ENCODE measurements at regions not wholly inside any gene's neighbourhood (a gene's known extent, or its start where the extent isn't known, plus 50 kb on each side); places are given as distances from the start of the nearest gene placed in this dataset.
A peak's percentile ranks its signal among the peaks of the same experiment; 100 is the strongest.

- DNase-seq (ENCODE audit: extremely low spot score): no peak
- ChIA-PET CTCF (interaction anchor here (0.9 to 1.5 kb wide), 3 partner anchors 58 to 230 kb away, joined by 3 to 4 read pairs (median 3); no protein-coding TSS in a partner anchor), POLR2A (no interaction called here)
- TF ChIP-seq CTCF (IDR thresholded peaks at IDR 0.05; ENCODE audit: control extremely low read depth, extremely low read depth, low read depth, missing control alignments): no peak
Observed at GRCh38 chr4:38409852-38410251, 254.1 kb upstream of the KLF3 start.

- DNase-seq (ENCODE audit: extremely low spot score): peak; percentile 38
- TF ChIP-seq CTCF (IDR thresholded peaks at IDR 0.05; ENCODE audit: control extremely low read depth, extremely low read depth, low read depth, missing control alignments): no peak
- ChIA-PET POLR2A (no interaction called here), CTCF (interaction anchor here (1.2 to 1.6 kb wide), 4 partner anchors 11 to 193 kb away, joined by 3 to 6 read pairs (median 3); no protein-coding TSS in a partner anchor)
Observed at GRCh38 chr4:38411092-38411491, 252.9 kb upstream of the KLF3 start.

- no peak for TF ChIP-seq CTCF (IDR thresholded peaks at IDR 0.05; ENCODE audit: control extremely low read depth, extremely low read depth, low read depth, missing control alignments)
- ChIA-PET POLR2A (no interaction called here), CTCF (interaction anchor here (0.5 to 1.6 kb wide), 3 partner anchors 10 to 98 kb away, joined by 3 to 6 read pairs (median 3); no protein-coding TSS in a partner anchor)
- DNase-seq (ENCODE audit: extremely low spot score): no peak
Observed at GRCh38 chr4:38411981-38412536, 251.9 kb upstream of the KLF3 start.

GRCh38 chr4:38413524-38414341, 250.3 kb upstream of the KLF3 start:
- ChIA-PET CTCF (no interaction called here), POLR2A (no interaction called here)
- no peak for TF ChIP-seq CTCF (IDR thresholded peaks at IDR 0.05; ENCODE audit: control extremely low read depth, extremely low read depth, low read depth, missing control alignments)
- no peak for DNase-seq (ENCODE audit: extremely low spot score)

GRCh38 chr4:38414410-38414809, 249.6 kb upstream of the KLF3 start:
- no peak for DNase-seq (ENCODE audit: extremely low spot score)
- TF ChIP-seq CTCF (IDR thresholded peaks at IDR 0.05; ENCODE audit: control extremely low read depth, extremely low read depth, low read depth, missing control alignments): no peak
- ChIA-PET POLR2A (no interaction called here), CTCF (interaction anchor here (1.2 kb wide), 1 partner anchor 14 kb away, joined by 4 read pairs; no protein-coding TSS in a partner anchor)

- ChIA-PET POLR2A (no interaction called here), CTCF (interaction anchor here (0.8 to 1.2 kb wide), 2 partner anchors 13 to 353 kb away, joined by 3 to 4 read pairs; no protein-coding TSS in a partner anchor)
- no peak for TF ChIP-seq CTCF (IDR thresholded peaks at IDR 0.05; ENCODE audit: control extremely low read depth, extremely low read depth, low read depth, missing control alignments)
- no peak for DNase-seq (ENCODE audit: extremely low spot score)
Observed at GRCh38 chr4:38415682-38416081, 248.3 kb upstream of the KLF3 start.

Data from GM10248 (cell line).